Lower leg skin (tissue), 4 donors: ENCODE measurements at regions not wholly inside any gene's neighbourhood (a gene's known extent, or its start where the extent isn't known, plus 50 kb on each side); places are given as distances from the start of the nearest gene placed in this dataset.

Experiments
- DNase-seq, 2 donors: peaks; one replicate each; pipeline ENCODE4 v3.0.0-alpha.2; 2019; ENCODE audit warnings: low spot score in 2 of 2
- H3K4me3 ChIP-seq: fragments of 200-600 bp; sonication (generic); 2 replicates; pipeline ENCODE4 v1.5.1; 2017; ENCODE audit warnings: mild to moderate bottlenecking, low read depth; ENCODE audit not compliant: poor library complexity, severe bottlenecking
- CTCF ChIP-seq, 3 donors: fragments of 450-650 bp; IDR thresholded peaks; one replicate each; pipeline ENCODE4 v1.5.1; 2016; ENCODE audit warnings: antibody characterized with exemption in 3 of 3, mild to moderate bottlenecking in 3 of 3, moderate library complexity in 2 of 3
- POLR2A ChIP-seq, 2 donors: fragments of 450-650 bp; IDR thresholded peaks; one replicate each; pipeline ENCODE4 v1.6.1; 2016 to 2017; ENCODE audit warnings: antibody characterized with exemption in 2 of 2, mild to moderate bottlenecking in 1 of 2, moderate library complexity in 1 of 2
- WGBS, 2 donors: methylation state at CpG; one replicate each; pipeline ENCODE4 v1.1.5; 2018; 5-methylcytosine and 5-hydroxymethylcytosine counted together
- intact Hi-C: fragments of 100-400 bp; cut with DNase I; formaldehyde crosslinking; loops from one replicate; pipeline ENCODE4 v1.15.0; 2023; ENCODE audit warnings: low total_unique reads

- WGBS, 2 donors = 84 to 92% methylated on average over 4 of the region's 4 CpGs
- TF ChIP-seq CTCF (IDR thresholded peaks at IDR 0.05) (no peak), POLR2A (IDR thresholded peaks at IDR 0.05) (no peak)
- H3K4me3 ChIP-seq = no peak overlapping the region
- intact Hi-C loops = no loop called here
- DNase-seq = no peak
Observed at GRCh38 chr12:4074129-4074528, 199.4 kb upstream of the CCND2 start.

GRCh38 chr12:4069670-4070010 lies 196.4 kb upstream of the PARP11 start:
- no peak overlapping the region for H3K4me3 ChIP-seq
- whole genome bisulfite sequencing, 2 donors = 94 to 96% methylated on average over 3 of the region's 3 CpGs
- peak in 1 of 2 donors; percentile 6 for DNase-seq
- TF ChIP-seq POLR2A (IDR thresholded peaks at IDR 0.05) (no peak), CTCF (IDR thresholded peaks at IDR 0.05) (no peak)
- intact Hi-C loops = no loop called here

GRCh38 chr12:4068981-4069669 lies 195.9 kb upstream of the PARP11 start:
- peak in 1 of 2 donors; percentile 9 for DNase-seq
- TF ChIP-seq CTCF (IDR thresholded peaks at IDR 0.05) = no peak
- no peak for TF ChIP-seq POLR2A (IDR thresholded peaks at IDR 0.05)
- no peak overlapping the region for H3K4me3 ChIP-seq
- intact Hi-C loops = no loop called here
- WGBS, 2 donors = 27 to 29% methylated on average over 2 of the region's 2 CpGs

GRCh38 chr12:4064008-4064407 lies 190.8 kb upstream of the PARP11 start:
- intact Hi-C loops = no loop called here
- TF ChIP-seq CTCF (IDR thresholded peaks at IDR 0.05) = no peak
- DNase-seq = no peak
- no peak overlapping the region for H3K4me3 ChIP-seq
- WGBS, 2 donors = 78 to 85% methylated on average over 5 of the region's 5 CpGs

GRCh38 chr12:4059898-4060568 lies 186.8 kb upstream of the PARP11 start:
- WGBS, 2 donors = 87 to 95% methylated on average over 7 of the region's 7 CpGs
- intact Hi-C loops = no loop called here
- no peak for TF ChIP-seq POLR2A (IDR thresholded peaks at IDR 0.05)
- no peak for TF ChIP-seq CTCF (IDR thresholded peaks at IDR 0.05)
- no peak overlapping the region for H3K4me3 ChIP-seq
- DNase-seq = peak in 1 of 2 donors; percentile 29
